GM23248 (cell line): ENCODE measurements at regions not wholly inside any gene's neighbourhood (a gene's known extent, or its start where the extent isn't known, plus 50 kb on each side); places are given as distances from the start of the nearest gene placed in this dataset.

Experiments
- DNase-seq: peaks from one replicate; pipeline ENCODE4 v3.0.0-alpha.2; 2015
- H2AFZ ChIP-seq: fragments of 200-600 bp; sonication (generic); 2 replicates; pipeline ENCODE4 v1.6.1; 2016; ENCODE audit warnings: antibody characterized with exemption
- H3F3A ChIP-seq: fragments of 200-600 bp; sonication (generic); 2 replicates; pipeline ENCODE4 v1.6.1; 2016; ENCODE audit warnings: mild to moderate bottlenecking, antibody characterized with exemption, mixed run types; ENCODE audit not compliant: insufficient read depth
- H3K27ac ChIP-seq: fragments of 200-600 bp; sonication (generic); 2 replicates; pipeline ENCODE4 v1.5.1; 2016; ENCODE audit warnings: mild to moderate bottlenecking
- H3K27me3 ChIP-seq: fragments of 200-600 bp; sonication (generic); replicated peaks from 2 replicates; pipeline ENCODE4 v1.6.1; 2016; ENCODE audit warnings: mild to moderate bottlenecking; ENCODE audit not compliant: insufficient read depth
- H3K36me3 ChIP-seq: fragments of 200-600 bp; sonication (generic); 2 replicates; pipeline ENCODE4 v1.6.1; 2016; ENCODE audit warnings: low read depth, mild to moderate bottlenecking
- H3K4me1 ChIP-seq: fragments of 200-600 bp; sonication (generic); 2 replicates; pipeline ENCODE4 v1.6.1; 2016; ENCODE audit warnings: mild to moderate bottlenecking; ENCODE audit not compliant: insufficient read depth
- H3K4me2 ChIP-seq: fragments of 200-600 bp; sonication (generic); one replicate; pipeline ENCODE4 v1.6.1; 2016; ENCODE audit warnings: mild to moderate bottlenecking; ENCODE audit not compliant: unreplicated experiment
- H3K4me3 ChIP-seq: fragments of 200-600 bp; sonication (generic); 2 replicates; pipeline ENCODE4 v1.5.1; 2016; ENCODE audit warnings: mild to moderate bottlenecking
- H3K79me2 ChIP-seq: fragments of 200-600 bp; sonication (generic); 2 replicates; pipeline ENCODE4 v1.6.1; 2016; ENCODE audit warnings: mild to moderate bottlenecking; ENCODE audit not compliant: insufficient read depth
- H3K9ac ChIP-seq: fragments of 200-600 bp; sonication (generic); 2 replicates; pipeline ENCODE4 v1.6.1; 2016; ENCODE audit warnings: mild to moderate bottlenecking
- H3K9me2 ChIP-seq: fragments of 200-600 bp; sonication (generic); 2 replicates; pipeline ENCODE4 v1.6.1; 2016; ENCODE audit warnings: mixed run types, mild to moderate bottlenecking, moderate library complexity; ENCODE audit not compliant: insufficient read depth
- H3K9me3 ChIP-seq: fragments of 200-600 bp; sonication (generic); one replicate; pipeline ENCODE4 v1.6.1; 2017; ENCODE audit warnings: low read depth
- H4K20me1 ChIP-seq: fragments of 200-600 bp; sonication (generic); 2 replicates; pipeline ENCODE4 v1.6.0; 2016; ENCODE audit not compliant: insufficient read depth
- EZH2 ChIP-seq: fragments of 200-600 bp; sonication (generic); IDR thresholded peaks from 2 replicates; pipeline ENCODE4 v1.6.1; 2018; ENCODE audit warnings: antibody characterized with exemption, mild to moderate bottlenecking; ENCODE audit not compliant: insufficient read depth, poor library complexity, severe bottlenecking
- EZH2phosphoT487 ChIP-seq: fragments of 200-600 bp; sonication (generic); IDR thresholded peaks from 2 replicates; pipeline ENCODE4 v1.6.1; 2018; ENCODE audit warnings: antibody characterized with exemption, moderate library complexity, mild to moderate bottlenecking, low read depth; ENCODE audit not compliant: insufficient read depth
- WGBS, 2 experiments: methylation state at CpG; one replicate each; pipeline ENCODE4 v1.1.6; 2015 to 2017; ENCODE audit warnings: low lambda C conversion rate in 2 of 2, low coverage in 1 of 2; ENCODE audit errors: missing lambda C conversion rate in 2 of 2; 5-methylcytosine and 5-hydroxymethylcytosine counted together
- in situ Hi-C: fragments of 300-500 bp; cut with MboI; formaldehyde crosslinking; loops from 2 replicates; pipeline ENCODE4 v1.15.0; 2020

DNA sequence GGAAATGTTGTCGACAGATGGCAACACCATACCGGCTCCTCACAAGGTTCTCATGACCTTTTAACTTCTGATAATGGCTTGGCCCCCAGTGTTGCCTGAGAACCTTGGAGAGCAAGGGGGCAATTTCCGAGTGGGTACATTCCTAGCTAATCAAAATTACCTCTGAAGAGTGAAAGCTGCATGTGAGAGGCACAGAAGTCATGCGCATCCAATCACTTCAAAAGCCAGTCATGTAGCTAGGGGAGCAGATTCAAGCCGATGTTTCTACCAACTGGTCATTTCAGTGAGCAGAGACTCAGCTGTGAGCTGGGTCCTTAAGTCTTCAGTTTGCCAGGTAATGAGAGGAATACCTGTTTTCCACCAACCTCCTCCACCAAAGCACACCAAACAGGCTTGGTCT is 111.4 kb downstream of the LIPG start:
- peaks cover 31% of the 10 kb centered on the region for H3K27me3 ChIP-seq
- H3K9ac ChIP-seq: no peak overlapping the region
- H3F3A ChIP-seq: no peaks in the 10 kb centered on the region
- no peaks in the 10 kb centered on the region for H3K79me2 ChIP-seq
- in situ Hi-C loops: no loop called here
- H3K4me2 ChIP-seq: no peak overlapping the region
- no peak for TF ChIP-seq EZH2phosphoT487
- TF ChIP-seq EZH2: no peak
- no peak for DNase-seq
- no peaks in the 10 kb centered on the region for H3K4me1 ChIP-seq
- H3K9me3 ChIP-seq: no peaks in the 10 kb centered on the region
- no peaks in the 10 kb centered on the region for H3K36me3 ChIP-seq
- H3K9me2 ChIP-seq: no peaks in the 10 kb centered on the region
- H3K27ac ChIP-seq: no peak overlapping the region
- H4K20me1 ChIP-seq: no peaks in the 10 kb centered on the region
- H2AFZ ChIP-seq: no peak overlapping the region
- WGBS, 2 experiments: 67 to 68% methylated on average over 5 of the region's 5 CpGs
- no peak overlapping the region for H3K4me3 ChIP-seq

DNA sequence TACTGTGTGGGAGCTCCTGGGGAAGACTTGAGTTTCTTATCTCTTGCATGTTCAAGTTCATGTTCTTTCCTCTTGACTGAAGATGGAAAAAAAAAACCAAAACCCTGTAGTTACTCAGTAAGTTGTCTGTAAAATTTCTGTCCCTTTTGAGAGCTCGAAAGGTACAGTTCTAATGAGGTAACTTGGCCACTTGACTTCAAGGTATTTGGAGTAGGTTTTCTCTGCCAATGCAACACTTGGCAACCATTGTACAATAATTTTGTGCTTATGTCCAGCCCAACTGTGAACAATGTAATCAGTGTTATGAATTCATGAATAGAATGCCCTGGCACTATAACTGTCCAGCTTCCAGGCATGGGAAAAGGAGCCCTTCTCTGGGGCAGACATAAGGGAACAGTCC is 111.0 kb downstream of the LIPG start:
- Histone ChIP-seq H3K36me3 (no peaks in the 10 kb centered on the region), H3K4me3 (no peak overlapping the region), H3K79me2 (no peaks in the 10 kb centered on the region), H3K4me2 (no peak overlapping the region), H3K9ac (no peak overlapping the region), H3K9me2 (no peaks in the 10 kb centered on the region), H3K27ac (no peak overlapping the region), H4K20me1 (no peaks in the 10 kb centered on the region), H3K4me1 (no peaks in the 10 kb centered on the region), H3K27me3 (peaks cover 35% of the 10 kb centered on the region), H3F3A (no peaks in the 10 kb centered on the region), H3K9me3 (no peaks in the 10 kb centered on the region), H2AFZ (no peak overlapping the region)
- WGBS, 2 experiments: 9 to 15% methylated on average over 1 of the region's 1 CpG
- no peak for TF ChIP-seq EZH2
- TF ChIP-seq EZH2phosphoT487: no peak
- DNase-seq: no peak
- in situ Hi-C loops: no loop called here

DNA sequence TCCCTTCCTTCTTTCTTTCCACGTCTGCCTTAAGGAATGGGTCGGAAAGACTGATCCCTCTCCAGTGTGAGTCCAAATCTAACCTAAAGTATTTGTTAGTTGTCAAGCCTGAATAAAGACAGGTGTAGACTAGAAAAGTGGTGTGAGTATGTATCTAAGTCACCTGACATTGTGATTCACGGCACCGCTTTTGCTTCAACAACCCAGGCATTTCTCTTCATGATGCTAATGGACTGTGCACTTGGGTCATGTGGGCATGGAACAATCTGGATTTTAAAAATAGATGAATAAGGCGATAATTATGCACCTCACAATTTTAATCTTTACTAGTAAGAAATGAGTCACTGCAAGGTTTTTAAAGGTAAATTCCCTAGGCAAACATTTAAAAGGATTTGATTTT is 107.5 kb downstream of the LIPG start:
- Histone ChIP-seq H3K4me1 (no peaks in the 10 kb centered on the region), H4K20me1 (no peaks in the 10 kb centered on the region), H3K36me3 (no peaks in the 10 kb centered on the region), H3K79me2 (no peaks in the 10 kb centered on the region), H3K4me2 (no peak overlapping the region), H2AFZ (no peak overlapping the region), H3K27ac (no peak overlapping the region), H3K9me2 (no peaks in the 10 kb centered on the region), H3K9me3 (no peaks in the 10 kb centered on the region), H3K9ac (no peak overlapping the region), H3F3A (peaks cover 5% of the 10 kb centered on the region; the same call in 1 of the 2 replicates), H3K4me3 (no peak overlapping the region), H3K27me3 (peaks cover 49% of the 10 kb centered on the region)
- no peak for TF ChIP-seq EZH2phosphoT487
- no peak for TF ChIP-seq EZH2
- in situ Hi-C loops: no loop called here
- WGBS, 2 experiments: 70 to 73% methylated on average over 5 of the region's 5 CpGs
- no peak for DNase-seq

DNA sequence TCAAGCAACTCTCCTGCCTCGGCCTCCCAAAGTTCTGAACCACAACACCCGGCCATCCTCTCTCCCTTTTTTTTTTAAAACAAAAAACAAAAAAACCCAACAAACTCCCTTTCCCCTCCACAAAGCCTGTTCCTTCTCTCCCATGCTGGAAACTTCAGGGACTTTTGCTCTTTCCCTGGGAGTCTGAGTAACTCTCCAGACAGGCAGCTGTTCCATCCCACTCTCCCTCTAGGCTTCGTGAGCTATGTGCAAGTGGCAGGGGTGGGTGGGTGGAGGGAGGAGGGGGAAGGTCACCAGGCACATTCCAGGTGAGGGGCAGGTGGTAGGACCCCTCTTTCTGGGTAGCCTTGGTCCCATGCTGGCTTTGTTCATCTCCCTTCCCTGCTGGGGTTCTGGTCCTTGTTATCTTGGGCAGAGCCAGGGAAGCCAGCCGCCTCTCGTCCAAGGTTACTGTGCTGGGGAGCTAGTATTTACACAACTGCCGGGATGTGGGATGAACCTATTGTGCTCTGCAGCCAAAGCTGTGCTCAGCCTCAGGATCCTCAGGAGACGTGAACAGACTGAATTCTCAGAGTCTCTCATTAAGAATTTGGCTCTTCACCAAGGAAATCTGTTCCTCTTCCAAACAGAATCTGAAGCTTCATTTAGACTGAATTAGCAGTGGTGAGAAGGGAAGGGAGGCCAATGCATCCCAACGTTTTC is 106.9 kb downstream of the LIPG start:
- 30 to 35% methylated on average over 8 of the region's 8 CpGs for WGBS, 2 experiments
- in situ Hi-C loops: no loop called here
- no peak overlapping the region for H2AFZ ChIP-seq

More for the DNA sequence above, 106.9 kb downstream of the LIPG start:
- peaks cover 5% of the 10 kb centered on the region; the same call in 1 of the 2 replicates for H3F3A ChIP-seq
- H3K27me3 ChIP-seq: peaks cover 45% of the 10 kb centered on the region
- no peaks in the 10 kb centered on the region for H3K9me2 ChIP-seq
- no peak overlapping the region for H3K4me2 ChIP-seq
- no peaks in the 10 kb centered on the region for H4K20me1 ChIP-seq
- H3K4me1 ChIP-seq: no peaks in the 10 kb centered on the region
- no peak for TF ChIP-seq EZH2
- TF ChIP-seq EZH2phosphoT487: no peak
- H3K4me3 ChIP-seq: no peak overlapping the region
- no peaks in the 10 kb centered on the region for H3K79me2 ChIP-seq
- DNase-seq: no peak
- no peak overlapping the region for H3K27ac ChIP-seq
- no peaks in the 10 kb centered on the region for H3K36me3 ChIP-seq
- no peak overlapping the region for H3K9ac ChIP-seq
- no peaks in the 10 kb centered on the region for H3K9me3 ChIP-seq
